ENCODE measurements at regions not wholly inside any gene's neighbourhood (a gene's known extent, or its start where the extent isn't known, plus 50 kb on each side); places are given as distances from the start of the nearest gene placed in this dataset.
"Not testable (repeated sequence)": the region's sequence is repeated elsewhere in the genome, so short reads cannot be mapped to it uniquely, and the experiment has no call there.

- H3K36me3 ChIP-seq: no peaks in the 10 kb centered on the region
- H3K9me3 Mint-ChIP-seq: no peaks in the 10 kb centered on the region
- no peaks in the 10 kb centered on the region for H3K79me2 ChIP-seq (ENCODE audit: low read depth)
- H3K27ac Mint-ChIP-seq: no peak overlapping the region
- TF ChIP-seq EZH2 (IDR thresholded peaks at IDR 0.05) (no peak), EZH2phosphoT487 (IDR thresholded peaks at IDR 0.05) (no peak), CTCF (IDR thresholded peaks at IDR 0.05) (no peak)
- no peaks in the 10 kb centered on the region for H3K36me3 Mint-ChIP-seq
- no peaks in the 10 kb centered on the region for H3K4me1 ChIP-seq
- H3K4me1 Mint-ChIP-seq: peaks cover 24% of the 10 kb centered on the region
- no peak for DNase-seq (ENCODE audit: low spot score)
- H3K9ac ChIP-seq: no peak overlapping the region
- no peaks in the 10 kb centered on the region for H3K9me3 ChIP-seq (ENCODE audit: low read depth)
- no peak overlapping the region for H2AFZ ChIP-seq (replicated peaks)
- H3K4me2 ChIP-seq: no peak overlapping the region
- H3K27ac ChIP-seq: no peak overlapping the region
- H4K20me1 ChIP-seq (ENCODE audit: low read depth): no peaks in the 10 kb centered on the region
- no peaks in the 10 kb centered on the region for H3K27me3 ChIP-seq
- H3K27me3 Mint-ChIP-seq (ENCODE audit: insufficient read depth, low read depth): peaks cover 8% of the 10 kb centered on the region
- no peaks in the 10 kb centered on the region for H3F3A ChIP-seq (ENCODE audit: low read depth)
- H3K4me3 ChIP-seq: no peak overlapping the region
- no peak overlapping the region for H3K4me3 Mint-ChIP-seq
Observed at GRCh38 chr10:70985824-70986622, 97.7 kb upstream of the PCBD1 start.

- peaks cover 24% of the 10 kb centered on the region for H3K4me1 Mint-ChIP-seq
- Histone ChIP-seq H4K20me1 (ENCODE audit: low read depth) (no peaks in the 10 kb centered on the region), H3K9me3 (ENCODE audit: low read depth) (no peaks in the 10 kb centered on the region), H3K4me2 (no peak overlapping the region), H2AFZ (replicated peaks) (no peak overlapping the region), H3K27ac (no peak overlapping the region), H3K79me2 (ENCODE audit: low read depth) (no peaks in the 10 kb centered on the region), H3K4me1 (no peaks in the 10 kb centered on the region), H3F3A (ENCODE audit: low read depth) (no peaks in the 10 kb centered on the region), H3K4me3 (no peak overlapping the region), H3K27me3 (no peaks in the 10 kb centered on the region), H3K9ac (no peak overlapping the region), H3K36me3 (no peaks in the 10 kb centered on the region)
- no peak overlapping the region for H3K4me3 Mint-ChIP-seq
- no peak overlapping the region for H3K27ac Mint-ChIP-seq
- TF ChIP-seq CTCF (IDR thresholded peaks at IDR 0.05) (no peak), EZH2phosphoT487 (IDR thresholded peaks at IDR 0.05) (no peak), EZH2 (IDR thresholded peaks at IDR 0.05) (no peak)
- H3K36me3 Mint-ChIP-seq: no peaks in the 10 kb centered on the region
- DNase-seq (ENCODE audit: low spot score): no peak
- no peaks in the 10 kb centered on the region for H3K9me3 Mint-ChIP-seq
- peaks cover 8% of the 10 kb centered on the region for H3K27me3 Mint-ChIP-seq (ENCODE audit: insufficient read depth, low read depth)
Observed at GRCh38 chr10:70986623-70986950, 98.2 kb upstream of the PCBD1 start.

GRCh38 chr10:70987396-70988130, 99.2 kb upstream of the PCBD1 start:
- H3K4me3 ChIP-seq: no peak overlapping the region

GRCh38 chr10:70990156-70990555, 101.8 kb upstream of the PCBD1 start:
- not testable (repeated sequence) for H3K79me2 ChIP-seq (ENCODE audit: low read depth); H3K36me3 Mint-ChIP-seq; H3K27ac ChIP-seq; H2AFZ ChIP-seq (replicated peaks); H3K9me3 Mint-ChIP-seq; H3K4me3 Mint-ChIP-seq; H3K4me3 ChIP-seq; H4K20me1 ChIP-seq (ENCODE audit: low read depth); H3K4me1 ChIP-seq; H3K4me2 ChIP-seq; DNase-seq (ENCODE audit: low spot score); H3K27me3 ChIP-seq; H3K27me3 Mint-ChIP-seq (ENCODE audit: insufficient read depth, low read depth); H3K9ac ChIP-seq; H3K36me3 ChIP-seq; H3K9me3 ChIP-seq (ENCODE audit: low read depth); H3F3A ChIP-seq (ENCODE audit: low read depth)
- H3K4me1 Mint-ChIP-seq: peaks cover 17% of the 10 kb centered on the region
- peak overlapping the region; percentile 62 for H3K27ac Mint-ChIP-seq

More at GRCh38 chr10:70987396-70988130, 99.2 kb upstream of the PCBD1 start:
- Histone ChIP-seq H3F3A (ENCODE audit: low read depth) (no peaks in the 10 kb centered on the region), H3K4me2 (no peak overlapping the region), H3K9me3 (ENCODE audit: low read depth) (no peaks in the 10 kb centered on the region), H3K9ac (no peak overlapping the region), H4K20me1 (ENCODE audit: low read depth) (no peaks in the 10 kb centered on the region), H3K4me1 (no peaks in the 10 kb centered on the region), H3K27me3 (no peaks in the 10 kb centered on the region), H3K27ac (no peak overlapping the region), H3K36me3 (no peaks in the 10 kb centered on the region), H3K79me2 (ENCODE audit: low read depth) (no peaks in the 10 kb centered on the region), H2AFZ (replicated peaks) (no peak overlapping the region)
- Mint-ChIP-seq H3K4me1 (peaks cover 17% of the 10 kb centered on the region), H3K36me3 (no peaks in the 10 kb centered on the region), H3K9me3 (no peaks in the 10 kb centered on the region), H3K27ac (peak overlapping the region; percentile 80), H3K27me3 (ENCODE audit: insufficient read depth, low read depth) (peaks cover 8% of the 10 kb centered on the region), H3K4me3 (no peak overlapping the region)
- DNase-seq (ENCODE audit: low spot score): no peak
- TF ChIP-seq EZH2 (IDR thresholded peaks at IDR 0.05) (no peak), CTCF (IDR thresholded peaks at IDR 0.05) (no peak), EZH2phosphoT487 (IDR thresholded peaks at IDR 0.05) (no peak)

Data from neural progenitor cell (in vitro differentiated cells).